Tibial nerve (tissue), 4 donors: ENCODE measurements at regions not wholly inside any gene's neighbourhood (a gene's known extent, or its start where the extent isn't known, plus 50 kb on each side); places are given as distances from the start of the nearest gene placed in this dataset.
"Not testable (repeated sequence)": the region's sequence is repeated elsewhere in the genome, so short reads cannot be mapped to it uniquely, and the experiment has no call there.

Experiments used
- DNase-seq, 2 donors: peaks; one replicate each; pipeline ENCODE4 v3.0.0-alpha.2; 2019; ENCODE audit warnings: low spot score in 2 of 2
- H3K27ac ChIP-seq, 4 donors: fragments of 200-600 bp; sonication (generic) in 3 of 4; one replicate each; pipeline ENCODE4 v1.5.1; 2017 to 2019; ENCODE audit warnings: mild to moderate bottlenecking in 1 of 4
- H3K27me3 ChIP-seq, 2 donors: fragments of 200-600 bp; sonication (generic) in 1 of 2; one replicate each; pipeline versions ENCODE4 v1.5.1 to v1.6.0; 2017 to 2019
- H3K36me3 ChIP-seq, 3 donors: fragments of 200-600 bp; sonication (generic); one replicate each; pipeline ENCODE4 v1.5.1; 2018 to 2019
- H3K4me1 ChIP-seq, 4 donors: fragments of 200-600 bp; sonication (generic) in 3 of 4; one replicate each; pipeline ENCODE4 v1.5.1; 2017 to 2019
- H3K4me3 ChIP-seq, 4 donors: fragments of 200-600 bp; sonication (generic) in 3 of 4; one replicate each; pipeline ENCODE4 v1.5.1; 2017 to 2019; ENCODE audit warnings: mild to moderate bottlenecking in 1 of 4, moderate library complexity in 1 of 4
- H3K9me3 ChIP-seq, 4 donors: fragments of 200-600 bp; sonication (generic) in 3 of 4; one replicate each; pipeline ENCODE4 v1.5.1; 2017 to 2019
- CTCF ChIP-seq, 5 experiments: fragments of 200-600 bp in 3 of 5; fragments of 450-650 bp in 2 of 5; sonication (generic) in 3 of 5; IDR thresholded peaks; one replicate each; pipeline ENCODE4 v1.5.1; 2016 to 2019; ENCODE audit warnings: antibody characterized with exemption in 5 of 5, mild to moderate bottlenecking in 3 of 5, moderate library complexity in 2 of 5
- EP300 ChIP-seq, 2 donors: sonication (generic); formaldehyde crosslinking; IDR thresholded peaks; one replicate each; pipeline ENCODE4 v1.6.1; 2017; ENCODE audit warnings: antibody characterized with exemption in 2 of 2, mild to moderate bottlenecking in 1 of 2
- POLR2A ChIP-seq, 2 donors: fragments of 450-650 bp; IDR thresholded peaks; one replicate each; pipeline ENCODE4 v1.6.1; 2017; ENCODE audit warnings: antibody characterized with exemption in 2 of 2, mild to moderate bottlenecking in 2 of 2, moderate library complexity in 2 of 2
- WGBS, 2 donors: methylation state at CpG; one replicate each; pipeline ENCODE4 v1.1.5; 2018; 5-methylcytosine and 5-hydroxymethylcytosine counted together

- no peak for DNase-seq
- peaks cover 0 to 62% (median 0%) of the 10 kb centered on the region in 4 donors for H3K9me3 ChIP-seq
- no peak overlapping the region for H3K4me3 ChIP-seq
- no peak overlapping the region for H3K27ac ChIP-seq
- no peaks in the 10 kb centered on the region for H3K4me1 ChIP-seq
- no peaks in the 10 kb centered on the region for H3K36me3 ChIP-seq
- no peaks in the 10 kb centered on the region for H3K27me3 ChIP-seq
- 79 to 80% methylated on average over 1 of the region's 1 CpG for WGBS, 2 donors
- TF ChIP-seq CTCF (IDR thresholded peaks at IDR 0.05) (no peak), POLR2A (IDR thresholded peaks at IDR 0.05) (no peak), EP300 (IDR thresholded peaks at IDR 0.05) (no peak)
Observed at GRCh38 chr6:19245656-19246055, 591.5 kb upstream of the ID4 start.

GRCh38 chr6:19247181-19247580 is 590.0 kb upstream of the ID4 start:
- not testable (repeated sequence) for H3K36me3 ChIP-seq, H3K27me3 ChIP-seq, H3K4me1 ChIP-seq, H3K4me3 ChIP-seq, H3K27ac ChIP-seq, DNase-seq
- 90% methylated on average over 8 of the region's 8 CpGs for WGBS, 2 donors
- peaks cover 0 to 52% (median 0%) of the 10 kb centered on the region in 4 donors for H3K9me3 ChIP-seq

GRCh38 chr6:19256123-19256522 is 581.0 kb upstream of the ID4 start:
- peaks cover 0 to 14% (median 0%) of the 10 kb centered on the region in 4 donors for H3K9me3 ChIP-seq
- not testable (repeated sequence) for H3K27me3 ChIP-seq, H3K27ac ChIP-seq, H3K4me1 ChIP-seq, H3K36me3 ChIP-seq, H3K4me3 ChIP-seq, DNase-seq
- WGBS, 2 donors: 88 to 89% methylated on average over 2 of the region's 2 CpGs

- 87 to 90% methylated on average over 1 of the region's 1 CpG for WGBS, 2 donors
- TF ChIP-seq CTCF (IDR thresholded peaks at IDR 0.05) (no peak), POLR2A (IDR thresholded peaks at IDR 0.05) (no peak), EP300 (IDR thresholded peaks at IDR 0.05) (no peak)
Observed at GRCh38 chr6:19261642-19262041, 575.5 kb upstream of the ID4 start.

GRCh38 chr6:19268117-19268516 is 569.1 kb upstream of the ID4 start:
- DNase-seq: no peak
- Histone ChIP-seq H3K27me3 (no peaks in the 10 kb centered on the region), H3K4me3 (no peak overlapping the region), H3K27ac (no peak overlapping the region), H3K36me3 (no peaks in the 10 kb centered on the region), H3K9me3 (peaks cover 0 to 30% (median 0%) of the 10 kb centered on the region in 4 donors), H3K4me1 (no peaks in the 10 kb centered on the region)
- WGBS, 2 donors: 80 to 84% methylated on average over 2 of the region's 2 CpGs
- TF ChIP-seq POLR2A (IDR thresholded peaks at IDR 0.05) (no peak), CTCF (IDR thresholded peaks at IDR 0.05) (no peak), EP300 (IDR thresholded peaks at IDR 0.05) (no peak)

More at GRCh38 chr6:19261642-19262041, 575.5 kb upstream of the ID4 start:
- Histone ChIP-seq H3K27me3 (no peaks in the 10 kb centered on the region), H3K27ac (no peak overlapping the region), H3K4me3 (no peak overlapping the region), H3K4me1 (no peaks in the 10 kb centered on the region), H3K9me3 (no peaks in the 10 kb centered on the region), H3K36me3 (no peaks in the 10 kb centered on the region)
- no peak for DNase-seq

GRCh38 chr6:19268718-19269117 is 568.5 kb upstream of the ID4 start:
- H3K4me3 ChIP-seq: no peak overlapping the region
- no peak for DNase-seq
- no peak overlapping the region for H3K27ac ChIP-seq
- H3K36me3 ChIP-seq: no peaks in the 10 kb centered on the region
- no peaks in the 10 kb centered on the region for H3K4me1 ChIP-seq
- no peaks in the 10 kb centered on the region for H3K27me3 ChIP-seq
- H3K9me3 ChIP-seq: peaks cover 0 to 30% (median 0%) of the 10 kb centered on the region in 4 donors
- no peak for TF ChIP-seq EP300 (IDR thresholded peaks at IDR 0.05)
- no peak for TF ChIP-seq CTCF (IDR thresholded peaks at IDR 0.05)
- no peak for TF ChIP-seq POLR2A (IDR thresholded peaks at IDR 0.05)
